HG03139 (cell line): ENCODE measurements at regions not wholly inside any gene's neighbourhood (a gene's known extent, or its start where the extent isn't known, plus 50 kb on each side); places are given as distances from the start of the nearest gene placed in this dataset.
"Not testable (repeated sequence)": the region's sequence is repeated elsewhere in the genome, so short reads cannot be mapped to it uniquely, and the experiment has no call there.

ENCODE experiments used
- ATAC-seq: cut with Tn5 transposase; IDR thresholded peaks from one replicate; pipeline ENCODE4 v1.9.1; 2021; ENCODE audit not compliant: unreplicated experiment

DNA sequence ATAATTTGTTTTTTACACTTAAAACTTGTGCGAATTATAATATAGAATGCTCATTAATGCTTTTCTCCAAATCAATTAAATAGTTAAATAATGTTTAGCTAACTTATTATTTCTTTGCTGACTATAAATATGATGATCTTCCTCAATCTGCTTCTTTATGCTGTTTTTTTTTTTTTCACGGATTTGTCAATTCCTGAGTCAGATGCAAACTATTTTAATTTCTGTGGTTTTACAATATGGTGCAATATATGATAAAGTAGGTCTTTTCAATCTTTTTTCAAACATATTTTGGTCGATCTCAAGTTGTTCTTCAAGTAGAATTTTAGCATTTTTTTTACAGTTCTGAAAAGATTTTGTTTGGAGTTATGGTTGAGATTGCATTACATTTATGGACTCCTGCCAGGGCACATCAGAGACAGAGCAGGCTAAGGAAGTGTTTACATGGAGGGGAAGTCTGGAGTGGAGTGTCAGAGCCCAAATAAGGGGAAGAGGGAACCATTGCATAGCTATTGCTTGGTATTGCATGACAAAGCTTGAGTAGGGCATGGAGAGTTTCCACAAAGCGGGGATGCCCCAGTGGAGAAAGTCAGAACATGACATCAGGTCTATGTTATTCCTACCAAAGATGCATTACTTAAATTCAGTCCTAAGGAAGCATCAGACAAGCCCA is 204.4 kb downstream of the OTUD1 start:
- no peak for ATAC-seq

DNA sequence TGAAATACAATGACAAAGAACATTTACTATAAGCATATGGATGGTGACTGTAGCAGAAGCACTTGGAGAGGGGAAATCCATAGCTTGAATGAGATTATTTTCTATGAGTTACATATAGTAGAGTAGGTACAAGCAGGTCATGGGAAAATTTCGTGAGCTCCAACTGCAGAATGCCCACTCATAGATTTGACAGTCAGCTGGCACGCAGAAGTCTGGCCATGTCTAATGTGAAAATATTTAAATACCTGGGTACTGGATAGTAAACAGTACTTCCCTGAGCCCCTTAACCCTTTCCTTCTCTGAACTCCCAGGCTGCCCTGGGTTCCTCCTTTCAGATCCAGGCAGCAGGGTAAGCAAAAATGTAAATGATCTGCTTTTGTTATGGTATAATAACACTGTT is 209.7 kb downstream of the OTUD1 start:
- no peak for ATAC-seq

DNA sequence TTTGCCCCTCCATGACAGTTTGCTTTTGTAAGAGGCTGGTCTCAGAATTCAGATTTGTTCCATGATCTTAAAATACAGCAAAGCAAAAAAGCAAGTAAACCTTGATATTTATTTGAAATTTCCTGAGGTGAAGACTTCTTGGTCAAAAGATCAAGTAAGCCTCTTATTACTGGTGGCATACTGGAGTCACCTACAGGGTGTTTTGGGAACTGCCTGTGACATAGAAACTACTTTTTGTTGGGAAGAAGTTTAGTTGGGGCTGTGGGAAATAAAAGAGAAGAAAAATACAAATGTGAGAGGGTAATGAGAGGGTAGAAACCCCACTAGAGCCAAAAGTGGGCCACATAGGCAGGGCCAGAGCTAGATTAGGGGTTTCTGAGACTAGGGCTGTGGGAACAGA is 217.9 kb downstream of the OTUD1 start:
- no peak for ATAC-seq

DNA sequence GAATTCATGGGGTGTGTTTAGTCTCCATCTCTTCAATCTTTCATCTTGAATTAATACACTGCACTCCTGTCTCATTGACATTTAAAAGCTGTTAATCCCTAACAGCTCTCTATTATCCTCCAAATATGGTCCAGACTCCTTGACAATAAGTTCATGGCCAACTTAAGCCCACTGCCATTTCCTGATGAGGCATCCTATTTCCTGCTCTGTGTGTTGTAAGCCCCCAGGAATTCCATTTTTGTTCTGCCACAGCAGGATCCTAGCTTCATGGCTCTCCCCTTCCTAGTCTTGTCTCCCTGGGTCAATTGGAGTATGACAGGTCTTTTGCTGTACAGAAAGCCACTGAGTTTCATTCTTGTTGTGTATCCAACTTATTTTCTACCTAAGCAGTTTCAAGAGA is 218.8 kb downstream of the OTUD1 start:
- no peak for ATAC-seq

DNA sequence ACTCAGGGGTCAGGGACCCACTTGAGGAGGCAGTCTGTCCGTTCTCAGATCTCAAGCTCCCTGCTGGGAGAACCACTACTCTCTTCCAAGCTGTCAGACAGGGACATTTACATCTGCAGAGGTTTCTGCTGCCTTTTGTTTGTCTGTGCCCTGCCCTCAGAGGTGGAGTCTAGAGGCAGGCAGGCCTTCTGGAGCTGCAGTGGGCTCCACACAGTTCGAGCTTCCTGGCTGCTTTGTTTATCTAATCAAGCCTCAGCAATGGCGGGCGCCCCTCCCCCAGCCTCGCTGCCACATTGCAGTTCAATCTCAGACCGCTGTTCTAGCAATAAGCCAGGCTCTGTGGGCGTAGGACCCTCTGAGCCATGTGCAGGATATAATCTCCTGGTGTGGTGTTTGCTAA is 233.0 kb downstream of the OTUD1 start:
- not testable (repeated sequence) for ATAC-seq

DNA sequence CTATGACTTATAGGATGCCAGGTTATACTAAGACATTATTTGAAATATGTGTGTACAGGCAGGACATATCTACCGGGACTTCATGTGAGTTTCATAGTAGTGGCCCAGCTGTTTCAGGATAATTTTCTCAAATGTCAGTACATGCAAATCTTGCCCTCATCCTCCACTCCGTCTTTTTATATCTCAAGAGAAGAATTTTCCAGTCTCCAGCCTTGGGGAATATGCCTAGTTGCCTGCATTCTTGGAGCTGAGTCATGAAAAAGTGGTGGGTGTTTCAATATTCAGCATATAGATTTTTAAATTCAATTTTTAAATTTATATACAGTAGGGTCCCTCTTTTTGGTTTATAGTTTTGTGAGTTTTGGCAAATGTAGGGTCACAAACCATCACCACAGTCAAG is 236.7 kb downstream of the OTUD1 start:
- no peak for ATAC-seq

DNA sequence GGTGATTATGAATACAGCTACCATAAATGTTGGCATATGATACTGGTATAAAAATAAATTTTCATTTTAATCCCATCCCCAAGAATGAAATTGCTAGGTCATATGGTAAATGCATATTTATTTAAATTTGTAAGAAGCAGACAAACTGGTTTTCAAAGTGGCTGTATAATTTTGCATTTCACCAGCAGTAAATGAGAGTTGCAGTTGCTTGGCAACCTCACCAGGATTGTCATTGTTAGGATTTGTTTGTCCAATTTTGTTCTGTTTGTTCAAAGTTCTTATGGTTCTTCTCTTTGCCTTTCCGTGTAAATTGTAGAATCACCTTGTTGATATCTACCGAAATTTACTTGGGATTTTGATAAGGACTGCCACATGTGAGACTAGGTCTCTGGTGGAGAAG is 237.4 kb downstream of the OTUD1 start:
- ATAC-seq: no peak

DNA sequence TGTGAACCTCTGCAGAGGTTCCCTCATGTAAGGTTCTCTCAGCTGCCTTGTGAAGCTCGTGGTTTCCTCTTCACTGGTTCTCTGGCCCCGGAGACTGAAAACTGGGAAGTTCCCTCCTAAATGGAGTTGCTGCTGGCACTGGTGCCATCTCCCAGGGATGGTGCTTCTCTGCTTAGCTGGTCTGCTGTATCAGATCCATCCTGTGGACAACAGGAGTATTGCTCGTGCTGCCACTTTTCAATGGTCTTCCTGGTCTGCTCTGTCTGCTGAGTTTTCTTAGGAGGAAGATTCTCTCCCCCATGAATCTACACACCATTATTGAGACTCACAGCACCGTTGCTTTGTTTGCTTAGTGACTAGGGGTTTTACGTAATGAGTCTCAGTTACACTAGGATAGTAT is 247.8 kb downstream of the OTUD1 start:
- ATAC-seq: no peak

DNA sequence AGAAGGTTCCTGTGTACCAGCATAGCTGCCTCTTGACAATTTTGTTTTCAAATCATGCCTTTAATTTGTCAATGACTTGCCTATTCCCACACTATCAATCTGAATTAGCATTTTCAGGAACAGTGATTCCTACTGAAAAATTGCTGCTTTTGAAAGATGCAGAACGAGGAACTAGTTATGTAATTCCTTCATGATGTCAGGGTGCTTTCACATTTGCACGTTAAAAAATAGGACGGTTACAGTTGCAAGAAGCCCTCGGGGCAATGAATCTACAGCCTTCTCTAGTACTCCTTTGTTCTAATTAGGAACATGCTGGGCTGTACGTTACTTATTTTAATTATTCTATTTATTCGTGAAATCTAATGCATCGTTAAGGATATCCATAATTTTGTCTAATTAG is 253.9 kb downstream of the OTUD1 start:
- no peak for ATAC-seq

DNA sequence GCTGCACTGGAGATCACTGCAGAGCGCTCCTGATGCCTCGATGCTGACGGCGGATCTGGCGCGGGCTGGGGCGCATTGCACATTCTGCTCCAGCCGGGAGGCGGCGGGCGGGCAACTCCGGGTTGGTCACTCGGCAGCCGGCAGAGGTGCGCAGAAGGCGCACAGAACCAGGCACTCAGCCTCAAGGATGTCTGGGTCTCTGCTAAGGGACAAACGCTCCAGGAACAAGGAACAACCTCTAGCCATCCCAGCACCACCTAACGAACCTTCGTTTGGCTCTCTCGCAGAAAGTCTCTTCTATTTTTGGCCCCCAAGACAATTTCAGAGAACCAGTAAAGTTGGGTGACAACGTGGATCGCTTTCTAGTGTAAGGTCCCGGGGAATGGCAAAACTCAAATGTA is 254.6 kb downstream of the OTUD1 start:
- no peak for ATAC-seq

DNA sequence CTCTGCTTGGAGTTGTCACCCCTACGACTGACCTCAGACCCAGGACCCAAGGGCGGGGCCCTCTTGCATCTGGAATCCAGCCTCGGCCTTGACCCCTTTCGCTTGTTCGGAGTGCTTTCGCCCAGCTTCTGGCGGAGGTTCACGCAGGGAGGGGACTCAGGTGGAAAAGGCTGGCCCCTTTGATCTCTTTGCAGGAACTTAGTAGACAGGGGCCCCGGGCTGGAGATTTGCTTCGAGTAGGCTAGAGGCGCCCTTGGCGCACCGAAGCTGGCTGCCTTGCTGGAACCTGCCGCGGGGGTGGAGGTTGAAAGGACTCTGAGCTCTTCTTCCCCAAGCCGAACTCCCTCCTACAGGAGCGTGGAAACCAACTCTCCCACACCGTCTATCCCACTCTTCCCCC is 255.1 kb downstream of the OTUD1 start:
- ATAC-seq: no peak

DNA sequence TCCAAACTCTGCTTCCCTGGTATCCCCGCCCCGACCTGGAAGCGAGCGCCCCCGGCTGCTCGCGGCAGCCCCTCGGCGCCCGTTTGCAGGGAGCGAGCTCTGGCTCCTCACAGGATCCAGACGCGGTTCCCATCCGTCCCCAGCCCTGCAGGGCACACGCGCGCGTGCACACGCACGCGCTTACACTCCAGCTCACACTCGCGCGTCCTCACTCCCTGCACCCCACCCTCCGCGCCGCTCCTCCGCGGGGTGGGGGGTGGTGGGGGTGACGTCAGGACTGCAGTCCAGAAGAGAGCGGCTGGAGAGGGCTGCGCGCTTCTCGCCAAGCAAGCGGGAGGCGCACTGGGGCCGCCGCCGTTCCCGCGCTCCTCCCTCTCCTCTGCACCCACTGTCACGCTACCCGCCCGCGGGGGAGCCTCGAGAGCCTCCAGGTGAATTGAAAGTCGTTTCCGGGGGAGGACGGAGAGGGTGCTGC is 255.6 kb downstream of the OTUD1 start:
- no peak for ATAC-seq

DNA sequence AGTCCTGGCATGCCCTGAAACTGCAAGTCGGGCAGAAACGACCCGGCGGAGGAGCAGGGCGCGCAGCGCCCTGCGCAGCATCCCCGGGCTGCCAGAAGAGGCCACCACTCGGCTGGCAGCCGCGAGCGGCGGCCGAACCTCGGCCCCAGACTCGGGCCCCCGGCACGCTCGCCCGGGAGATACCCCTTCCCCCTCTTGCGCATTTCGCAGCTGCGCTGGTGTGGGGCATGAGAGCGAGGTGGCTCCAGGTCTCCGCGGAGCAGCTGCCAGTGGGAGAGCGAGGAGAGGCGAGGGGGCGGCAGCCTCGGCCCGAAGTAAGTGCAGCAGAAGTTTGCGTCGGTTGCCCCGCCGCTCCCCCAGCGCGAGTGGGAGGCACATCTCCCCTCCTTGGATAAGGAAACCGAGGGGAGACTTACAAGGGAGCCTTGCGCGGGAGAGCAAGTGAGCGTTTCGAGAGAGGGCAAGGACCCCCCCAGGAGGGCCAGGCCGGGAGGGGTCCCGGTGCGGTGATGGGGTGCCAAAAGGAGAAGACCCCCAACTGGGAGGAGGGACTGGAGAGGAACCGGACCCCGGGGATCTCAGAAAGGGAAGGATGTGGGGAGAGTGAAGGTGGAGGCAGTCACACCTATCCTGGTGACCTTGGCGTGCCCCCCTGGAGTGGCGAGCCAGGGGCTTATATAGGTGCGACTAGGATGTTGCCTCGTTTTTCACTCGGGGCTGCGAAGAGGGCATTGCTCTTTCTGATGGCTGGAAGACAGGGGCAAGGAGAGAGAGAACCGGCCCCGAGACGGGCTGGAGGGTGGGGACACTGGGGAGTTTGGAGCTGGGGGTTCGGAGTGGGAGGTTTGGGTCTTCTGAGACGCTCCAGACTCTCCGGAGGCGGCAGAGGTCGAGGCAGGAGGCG is 256.3 kb downstream of the OTUD1 start:
- no peak for ATAC-seq

DNA sequence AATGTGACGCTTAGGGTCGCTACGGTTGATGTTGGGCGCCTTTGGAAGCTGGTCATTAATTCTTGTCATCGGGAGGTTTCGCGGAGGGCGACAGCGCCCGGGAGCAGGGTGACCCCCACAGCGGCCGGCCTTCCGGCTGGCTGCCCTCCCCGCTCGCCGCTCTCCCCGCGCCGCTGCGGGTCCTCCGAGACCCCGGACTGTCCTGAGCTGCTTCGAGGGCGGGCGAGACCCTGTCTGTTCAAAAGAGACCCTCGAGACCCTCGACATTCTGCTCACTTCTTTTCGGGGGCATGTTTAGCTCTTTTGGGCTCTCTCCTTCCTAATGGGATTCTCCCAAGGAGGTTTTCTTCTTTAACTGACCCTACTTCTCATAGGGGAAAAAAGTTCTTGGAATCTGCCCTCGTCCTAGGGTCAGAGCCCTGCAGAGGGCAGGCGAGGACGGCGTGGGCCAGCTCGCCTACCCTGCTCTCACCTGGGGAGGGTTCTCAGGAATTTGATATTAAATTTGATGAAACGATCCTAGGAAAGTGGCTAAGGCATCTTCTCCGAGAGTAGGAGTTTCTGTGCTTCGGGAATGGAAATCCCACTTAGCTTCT is 257.0 kb downstream of the OTUD1 start:
- no peak for ATAC-seq

DNA sequence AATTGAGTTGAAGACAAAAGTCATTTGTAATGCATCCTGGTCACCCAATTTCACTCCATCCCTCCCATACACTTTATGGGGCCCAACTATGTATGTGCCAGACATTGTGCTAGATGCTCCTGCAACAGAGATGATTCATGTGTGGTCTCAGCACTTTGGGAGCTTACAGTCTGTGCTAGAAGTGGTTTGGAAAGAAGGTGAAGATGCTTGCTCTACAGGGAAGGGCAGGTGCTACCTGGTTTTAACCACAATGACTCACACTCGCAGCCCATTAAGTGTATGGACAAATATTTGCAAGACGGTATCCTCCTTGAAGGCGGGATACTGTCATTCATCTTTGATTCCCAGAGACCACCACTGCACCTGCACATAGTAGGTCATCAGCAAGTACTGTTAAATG is 257.6 kb downstream of the OTUD1 start:
- no peak for ATAC-seq

DNA sequence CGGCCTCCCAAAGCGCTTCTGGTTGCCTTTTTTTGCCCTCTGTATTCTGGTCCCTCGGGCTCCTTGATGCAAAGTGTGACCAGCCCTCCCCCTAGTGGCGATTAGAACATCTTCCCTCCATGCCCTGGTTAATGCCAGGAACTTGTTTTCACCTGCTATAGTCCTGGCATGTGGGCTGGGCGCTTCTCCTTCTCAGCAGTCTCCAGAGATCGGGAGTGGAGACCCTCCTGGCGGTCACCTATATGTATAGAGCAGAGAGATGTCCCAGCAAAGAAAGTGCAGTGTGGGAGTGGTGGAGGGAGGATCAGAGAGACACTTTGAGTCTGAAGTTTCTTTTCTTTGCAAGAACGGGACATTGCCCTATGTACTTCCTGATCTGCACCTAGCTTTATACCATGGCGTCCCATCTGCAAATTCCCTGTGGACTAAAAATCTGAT is 264.1 kb downstream of the OTUD1 start:
- peak; percentile 86 for ATAC-seq

DNA sequence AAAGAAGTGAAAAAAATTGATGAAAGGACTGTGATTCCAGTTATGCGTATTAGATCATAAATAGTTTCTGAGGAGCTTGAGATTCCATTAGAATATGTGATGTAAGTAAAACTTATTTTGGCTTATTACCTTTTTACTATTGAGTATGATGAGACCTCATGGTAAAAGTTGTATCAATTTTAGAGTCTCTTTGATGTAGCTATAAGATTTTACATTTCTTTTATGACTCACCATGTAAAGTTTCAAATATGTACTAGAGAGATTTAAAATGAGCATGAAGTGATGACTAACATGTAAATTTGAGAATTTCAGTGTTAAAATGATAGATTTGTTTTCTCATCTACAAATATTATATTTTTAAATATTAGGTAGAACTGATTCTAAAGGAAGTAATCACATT is 276.5 kb downstream of the OTUD1 start:
- no peak for ATAC-seq

DNA sequence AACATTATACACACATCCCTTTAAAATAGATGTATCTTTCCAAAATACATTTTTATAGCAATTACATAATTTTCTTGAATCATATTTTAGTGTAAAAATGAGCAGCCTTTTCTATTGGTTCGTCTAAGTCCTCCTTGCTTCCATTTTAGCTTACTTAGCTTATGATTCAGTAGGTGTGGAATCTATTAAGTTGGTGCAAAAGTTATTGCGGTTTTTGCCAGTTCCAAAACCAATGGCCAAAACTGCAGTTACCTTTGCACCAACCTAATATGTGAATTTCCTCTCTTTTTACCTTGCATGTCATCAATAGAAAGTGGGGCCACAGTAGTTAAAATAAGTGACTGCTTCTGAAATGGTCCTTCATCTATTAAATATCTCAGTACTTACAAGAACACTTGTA is 279.0 kb downstream of the OTUD1 start:
- no peak for ATAC-seq

DNA sequence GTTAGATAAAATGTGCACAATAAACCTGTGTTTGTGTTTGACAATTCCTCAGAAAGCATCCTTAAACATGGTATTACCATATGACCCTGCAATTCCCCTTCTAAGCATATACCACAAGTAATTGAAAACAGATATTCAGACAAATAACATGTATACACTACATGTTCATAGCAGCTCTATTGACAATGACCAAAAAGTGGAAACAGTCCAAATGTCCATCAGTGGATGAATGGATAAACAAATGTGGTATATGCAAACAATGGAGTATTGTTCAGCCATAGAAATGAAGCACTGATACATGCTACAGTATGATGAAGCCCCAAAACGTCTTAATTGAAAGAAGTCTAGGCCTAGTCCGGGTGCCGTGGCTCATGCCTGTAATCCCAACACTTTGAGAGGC is 280.1 kb downstream of the OTUD1 start:
- no peak for ATAC-seq

DNA sequence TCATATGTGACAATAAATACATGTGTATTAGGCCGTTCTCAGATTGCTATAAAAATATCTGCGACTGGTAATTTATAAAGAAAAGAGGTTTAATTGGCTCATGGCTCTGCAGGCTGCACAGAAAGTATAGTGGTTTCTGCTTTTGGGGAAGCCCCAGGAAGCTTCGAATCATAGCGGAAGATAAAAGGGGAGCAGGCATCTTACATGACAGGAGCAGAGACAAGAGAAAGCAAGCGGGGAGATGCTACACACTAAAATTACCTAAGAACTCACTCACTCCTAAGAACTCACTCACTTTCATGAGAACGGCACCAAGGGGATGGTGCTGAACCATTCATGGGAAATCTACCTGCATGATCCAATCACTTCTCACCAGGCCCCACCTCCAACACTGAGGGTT is 284.9 kb downstream of the OTUD1 start:
- no peak for ATAC-seq

DNA sequence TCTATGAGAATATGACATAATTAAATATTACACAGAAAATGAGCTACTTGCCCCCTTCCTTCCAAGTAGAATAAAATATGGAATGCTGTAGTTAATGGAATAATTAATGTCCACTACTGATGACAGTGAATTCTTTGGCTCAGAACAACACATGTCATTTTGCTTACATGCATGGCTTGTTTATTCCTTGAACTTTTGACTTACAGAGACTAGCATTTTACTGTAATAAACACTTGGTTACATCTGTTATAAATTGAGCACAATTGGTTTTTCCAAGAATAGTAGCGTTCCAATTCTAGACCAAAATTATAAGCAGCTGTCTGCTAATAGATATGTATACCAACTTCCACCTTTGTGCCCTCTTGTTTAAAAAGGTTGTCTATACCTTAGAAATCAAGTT is 286.7 kb downstream of the OTUD1 start:
- no peak for ATAC-seq

DNA sequence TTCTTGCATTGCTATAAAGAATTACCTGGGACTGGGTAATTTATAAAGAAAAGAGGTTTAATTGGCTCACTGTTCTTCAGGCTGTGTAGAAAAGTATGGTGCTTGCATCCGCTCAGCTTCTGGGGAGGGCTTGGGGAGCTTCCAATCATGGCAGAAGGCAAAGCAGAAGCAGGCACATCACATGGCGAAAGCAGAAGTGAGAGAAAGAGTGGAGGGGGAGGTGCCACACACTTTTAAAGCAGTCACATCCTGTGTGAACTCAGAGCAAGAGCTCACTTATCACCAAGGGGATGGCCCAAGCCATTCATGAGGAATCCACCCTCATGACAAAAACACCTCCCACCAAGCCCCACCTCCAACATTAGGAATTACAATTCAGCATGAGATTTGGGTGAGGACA is 303.5 kb downstream of the OTUD1 start:
- ATAC-seq: peak; percentile 99
